ENCODE measurements at regions not wholly inside any gene's neighbourhood (a gene's known extent, or its start where the extent isn't known, plus 50 kb on each side); places are given as distances from the start of the nearest gene placed in this dataset.

GRCh38 chr13:67520886-67521285 is 290.8 kb upstream of the PCDH9 start:
- TF ChIP-seq CTCF (tag by site-specific recombination; IDR thresholded peaks at IDR 0.05) (no peak), ZBTB44 (tag by site-specific recombination; IDR thresholded peaks at IDR 0.05) (no peak), KLF17 (tag by site-specific recombination; IDR thresholded peaks at IDR 0.05) (no peak), ZNF146 (tag by site-specific recombination; IDR thresholded peaks at IDR 0.05) (no peak), ZNF341 (tag by site-specific recombination; IDR thresholded peaks at IDR 0.05; ENCODE audit: low read depth) (no peak), ZNF692 (tag by site-specific recombination; IDR thresholded peaks at IDR 0.05) (no peak), YY1 (tag by site-specific recombination; IDR thresholded peaks at IDR 0.05) (no peak), ZBTB11 (tag by site-specific recombination; conservative IDR thresholded peaks at IDR 0.05; ENCODE audit: low read depth) (no peak), ZNF324 (tag by site-specific recombination; IDR thresholded peaks at IDR 0.05) (no peak), ZNF274 (IDR thresholded peaks at IDR 0.05; ENCODE audit: low read length) (no peak), ZNF274 (tag by site-specific recombination; IDR thresholded peaks at IDR 0.05; ENCODE audit: borderline replicate concordance) (no peak), TSHZ1 (tag by site-specific recombination; IDR thresholded peaks at IDR 0.05; ENCODE audit: borderline replicate concordance) (no peak), ZNF335 (tag by site-specific recombination; conservative IDR thresholded peaks at IDR 0.05) (no peak)
